ENCODE measurements at regions not wholly inside any gene's neighbourhood (a gene's known extent, or its start where the extent isn't known, plus 50 kb on each side); places are given as distances from the start of the nearest gene placed in this dataset.
"Not testable (repeated sequence)": the region's sequence is repeated elsewhere in the genome, so short reads cannot be mapped to it uniquely, and the experiment has no call there.

GRCh38 chr5:164186550-164186949 is 681.1 kb downstream of the MAT2B start:
- intact Hi-C loops (cut with micrococcal nuclease) = no loop called here

- intact Hi-C loops (cut with micrococcal nuclease) = no loop called here
Measured at GRCh38 chr5:164187785-164188184, 682.4 kb downstream of the MAT2B start.

GRCh38 chr5:164188733-164189148 is 683.3 kb downstream of the MAT2B start:
- intact Hi-C loops (cut with micrococcal nuclease) = no loop called here

GRCh38 chr5:164191240-164191639 is 685.8 kb downstream of the MAT2B start:
- intact Hi-C loops (cut with micrococcal nuclease) = no loop called here

- intact Hi-C loops (cut with micrococcal nuclease) = no loop called here
Measured at GRCh38 chr5:164202338-164202737, 696.9 kb downstream of the MAT2B start.

- intact Hi-C loops (cut with micrococcal nuclease) = no loop called here
Measured at GRCh38 chr5:164203581-164204225, 698.3 kb downstream of the MAT2B start.

GRCh38 chr5:164204338-164204946 is 699.0 kb downstream of the MAT2B start:
- intact Hi-C loops (cut with micrococcal nuclease) = no loop called here

- intact Hi-C loops (cut with micrococcal nuclease) = no loop called here
Measured at GRCh38 chr5:164206196-164206595, 700.8 kb downstream of the MAT2B start.

GRCh38 chr5:164207646-164208045 is 702.2 kb downstream of the MAT2B start:
- intact Hi-C loops (cut with micrococcal nuclease) = no loop called here

- intact Hi-C loops (cut with micrococcal nuclease) = no loop called here
Measured at GRCh38 chr5:164210491-164210890, 705.1 kb downstream of the MAT2B start.

GRCh38 chr5:164214698-164215097 is 709.3 kb downstream of the MAT2B start:
- intact Hi-C loops (cut with micrococcal nuclease) = no loop called here

GRCh38 chr5:164217464-164217863 is 712.0 kb downstream of the MAT2B start:
- intact Hi-C loops (cut with micrococcal nuclease) = no loop called here

GRCh38 chr5:164220522-164220921 is 715.1 kb downstream of the MAT2B start:
- intact Hi-C loops (cut with micrococcal nuclease) = no loop called here

- intact Hi-C loops (cut with micrococcal nuclease) = no loop called here
Measured at GRCh38 chr5:164224236-164224635, 718.8 kb downstream of the MAT2B start.

GRCh38 chr5:164224772-164225171 is 719.4 kb downstream of the MAT2B start:
- intact Hi-C loops (cut with micrococcal nuclease) = no loop called here

GRCh38 chr5:164230341-164230740 is 724.9 kb downstream of the MAT2B start:
- intact Hi-C loops (cut with micrococcal nuclease) = no loop called here

GRCh38 chr5:164233791-164234190 is 728.4 kb downstream of the MAT2B start:
- intact Hi-C loops (cut with micrococcal nuclease) = no loop called here

- intact Hi-C loops (cut with micrococcal nuclease) = no loop called here
Measured at GRCh38 chr5:164234321-164234720, 728.9 kb downstream of the MAT2B start.

GRCh38 chr5:164235300-164235891 is 730.0 kb downstream of the MAT2B start:
- intact Hi-C loops (cut with micrococcal nuclease) = no loop called here

GRCh38 chr5:164237486-164237885 is 732.1 kb downstream of the MAT2B start:
- intact Hi-C loops (cut with micrococcal nuclease) = no loop called here

GRCh38 chr5:164251781-164252180 is 746.4 kb downstream of the MAT2B start:
- intact Hi-C loops (cut with micrococcal nuclease) = not testable (repeated sequence)

GRCh38 chr5:164253764-164254163 is 748.3 kb downstream of the MAT2B start:
- intact Hi-C loops (cut with micrococcal nuclease) = no loop called here

Measured in T-helper 1 cell treated with Interleukin-12 subunit alpha and Interleukin-12 subunit beta and Interleukin-4 antibody, amounts not matched to agents 30 ng/mL and 1 ng/mL, for 36 hours (primary cell).